GM12865 (cell line): ENCODE measurements at regions not wholly inside any gene's neighbourhood (a gene's known extent, or its start where the extent isn't known, plus 50 kb on each side); places are given as distances from the start of the nearest gene placed in this dataset.

Experiments
- DNase-seq: peaks from one replicate; pipeline ENCODE4 v3.0.0; 2010; ENCODE audit warnings: low read depth
- H3K4me3 ChIP-seq: 2 replicates; pipeline ENCODE4 v1.5.1; 2011; ENCODE audit warnings: mild to moderate bottlenecking, low read depth, low read length, control low read depth
- CTCF ChIP-seq: IDR thresholded peaks from 2 replicates; pipeline ENCODE4 v1.5.1; 2011; ENCODE audit warnings: low read length, control low read depth, low read depth, inconsistent platforms; ENCODE audit not compliant: insufficient read depth; ENCODE audit errors: missing control alignments

- no peak overlapping the region for H3K4me3 ChIP-seq
- no peak for DNase-seq
- no peak for TF ChIP-seq CTCF
Measured at GRCh38 chr18:78169174-78169864, 810.3 kb upstream of the SALL3 start.

GRCh38 chr18:78171954-78172353 is 807.7 kb upstream of the SALL3 start:
- no peak for TF ChIP-seq CTCF
- no peak overlapping the region for H3K4me3 ChIP-seq
- no peak for DNase-seq

GRCh38 chr18:78174737-78175136 is 804.9 kb upstream of the SALL3 start:
- no peak overlapping the region for H3K4me3 ChIP-seq
- TF ChIP-seq CTCF: no peak
- no peak for DNase-seq

- no peak for DNase-seq
- no peak overlapping the region for H3K4me3 ChIP-seq
- TF ChIP-seq CTCF: no peak
Measured at GRCh38 chr18:78178812-78179211, 800.8 kb upstream of the SALL3 start.

GRCh38 chr18:78180741-78181140 is 798.9 kb upstream of the SALL3 start:
- H3K4me3 ChIP-seq: no peak overlapping the region
- no peak for TF ChIP-seq CTCF
- no peak for DNase-seq

GRCh38 chr18:78183815-78184214 is 795.8 kb upstream of the SALL3 start:
- H3K4me3 ChIP-seq: no peak overlapping the region
- TF ChIP-seq CTCF: no peak
- no peak for DNase-seq

GRCh38 chr18:78191276-78191675 is 788.3 kb upstream of the SALL3 start:
- H3K4me3 ChIP-seq: no peak overlapping the region
- DNase-seq: no peak
- TF ChIP-seq CTCF: no peak
